ENCODE measurements at regions not wholly inside any gene's neighbourhood (a gene's known extent, or its start where the extent isn't known, plus 50 kb on each side); places are given as distances from the start of the nearest gene placed in this dataset.

- peak overlapping the region in 5 of 12 donors; percentile 5 to 46 (median 28) for H3K27ac ChIP-seq
Observed at GRCh38 chr9:87276851-87277261, 220.8 kb upstream of the DAPK1 start.

GRCh38 chr9:87277346-87277745, 220.3 kb upstream of the DAPK1 start:
- peaks cover 0 to 9% (median 0%) of the 10 kb centered on the region in 12 donors for H3K4me1 ChIP-seq
- peak overlapping the region in 4 of 12 donors; percentile 21 to 46 (median 31) for H3K27ac ChIP-seq
- H3K4me3 ChIP-seq: no peak overlapping the region
- H3K27me3 ChIP-seq: no peaks in the 10 kb centered on the region
- DNase-seq: no peak
- intact Hi-C loops (cut with DNase I): no loop called here
- WGBS, 4 donors: 86 to 91% (median 89%) methylated on average over 3 of the region's 3 CpGs
- no peaks in the 10 kb centered on the region for H3K36me3 ChIP-seq
- no peak for TF ChIP-seq POLR2A (IDR thresholded peaks at IDR 0.05)
- TF ChIP-seq CTCF (IDR thresholded peaks at IDR 0.05): no peak
- no peaks in the 10 kb centered on the region for H3K9me3 ChIP-seq
- ATAC-seq: no peak

More at GRCh38 chr9:87276851-87277261, 220.8 kb upstream of the DAPK1 start:
- Histone ChIP-seq H3K36me3 (no peaks in the 10 kb centered on the region), H3K9me3 (no peaks in the 10 kb centered on the region), H3K27me3 (no peaks in the 10 kb centered on the region), H3K4me3 (no peak overlapping the region), H3K4me1 (peaks cover 0 to 9% (median 0%) of the 10 kb centered on the region in 12 donors)
- WGBS, 4 donors: 69 to 86% (median 82%) methylated on average over 3 of the region's 3 CpGs
- ATAC-seq: peak in 1 of 4 donors; percentile 43
- no peak for DNase-seq
- intact Hi-C loops (cut with DNase I): no loop called here
- TF ChIP-seq POLR2A (IDR thresholded peaks at IDR 0.05) (no peak), CTCF (IDR thresholded peaks at IDR 0.05) (no peak)

- H3K9me3 ChIP-seq: no peaks in the 10 kb centered on the region
- no peak for DNase-seq
- H3K27me3 ChIP-seq: no peaks in the 10 kb centered on the region
- no peak overlapping the region for H3K27ac ChIP-seq
- H3K4me3 ChIP-seq: no peak overlapping the region
- TF ChIP-seq POLR2A (IDR thresholded peaks at IDR 0.05): no peak
- TF ChIP-seq CTCF (IDR thresholded peaks at IDR 0.05): no peak
- ATAC-seq: peak in 1 of 4 donors; percentile 49
- H3K4me1 ChIP-seq: peaks cover 0 to 9% (median 0%) of the 10 kb centered on the region in 12 donors
- 52 to 73% (median 68%) methylated on average over 3 of the region's 3 CpGs for WGBS, 4 donors
- intact Hi-C loops (cut with DNase I): no loop called here
- H3K36me3 ChIP-seq: no peaks in the 10 kb centered on the region
Observed at GRCh38 chr9:87278971-87279733, 218.5 kb upstream of the DAPK1 start.

GRCh38 chr9:87280421-87280820, 217.2 kb upstream of the DAPK1 start:
- WGBS, 4 donors: 95 to 98% (median 96%) methylated on average over 5 of the region's 5 CpGs
- intact Hi-C loops (cut with DNase I): no loop called here
- Histone ChIP-seq H3K27me3 (no peaks in the 10 kb centered on the region), H3K27ac (no peak overlapping the region), H3K36me3 (no peaks in the 10 kb centered on the region), H3K9me3 (no peaks in the 10 kb centered on the region), H3K4me3 (no peak overlapping the region), H3K4me1 (peaks cover 0 to 9% (median 0%) of the 10 kb centered on the region in 12 donors)
- ATAC-seq (no peak), DNase-seq (no peak)
- TF ChIP-seq CTCF (IDR thresholded peaks at IDR 0.05) (no peak), POLR2A (IDR thresholded peaks at IDR 0.05) (no peak)

All from heart left ventricle (tissue), 16 donors.